Mammary epithelial cell (primary cell): ENCODE measurements at regions not wholly inside any gene's neighbourhood (a gene's known extent, or its start where the extent isn't known, plus 50 kb on each side); places are given as distances from the start of the nearest gene placed in this dataset.

Experiments used
- CTCF ChIP-seq, 2 donors: IDR thresholded peaks in 1 of 2; conservative IDR thresholded peaks in 1 of 2; 2 replicates each; pipeline ENCODE4 v1.5.1; 2011 to 2012; ENCODE audit warnings: inconsistent platforms in 2 of 2, low read length in 2 of 2, mild to moderate bottlenecking in 2 of 2, control low read depth in 1 of 2, low read depth in 1 of 2; ENCODE audit not compliant: insufficient read depth in 1 of 2; ENCODE audit errors: extremely low read depth in 1 of 2
- EZH2 ChIP-seq: IDR thresholded peaks from 2 replicates; pipeline ENCODE4 v1.6.1; 2012; ENCODE audit warnings: low read length, inconsistent platforms, borderline replicate concordance

DNA sequence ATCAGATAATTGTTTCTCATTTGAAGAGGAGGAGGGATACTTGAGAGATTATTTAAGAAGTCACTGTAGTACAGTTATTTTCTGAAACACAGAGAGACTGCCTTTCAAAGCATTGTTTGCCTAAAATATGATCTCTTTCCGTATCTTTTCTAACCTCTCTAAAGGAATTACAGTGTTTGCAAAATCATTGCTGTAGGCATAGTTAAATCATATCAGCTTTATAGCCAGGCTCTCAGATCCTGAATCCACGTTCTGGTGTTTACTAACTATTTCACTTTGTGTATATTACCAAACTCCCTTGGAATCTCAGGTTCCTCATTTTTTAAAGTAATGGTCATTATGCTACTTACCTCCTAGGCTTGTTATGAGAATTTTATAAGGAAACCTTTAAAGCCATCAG lies 1151.6 kb upstream of the CDH9 start:
- no peak for TF ChIP-seq CTCF (conservative IDR thresholded peaks at IDR 0.05 in 1 of 2, IDR thresholded peaks at IDR 0.05 in 1 of 2; ENCODE audit: extremely low read depth in 1 of 2, insufficient read depth in 1 of 2, low read depth in 1 of 2, low read length in 2 of 2)
- no peak for TF ChIP-seq EZH2
